Esophagus muscularis mucosa (tissue), 3 donors: ENCODE measurements at regions not wholly inside any gene's neighbourhood (a gene's known extent, or its start where the extent isn't known, plus 50 kb on each side); places are given as distances from the start of the nearest gene placed in this dataset.

Source experiments
- CTCF ChIP-seq, 3 experiments: fragments of 200-600 bp in 2 of 3; fragments of 450-650 bp in 1 of 3; sonication (generic) in 2 of 3; IDR thresholded peaks; one replicate each; pipeline ENCODE4 v1.5.1; 2017 to 2019; ENCODE audit warnings: antibody characterized with exemption in 3 of 3, mild to moderate bottlenecking in 2 of 3, moderate library complexity in 1 of 3
- POLR2A ChIP-seq: fragments of 450-650 bp; IDR thresholded peaks from one replicate; pipeline ENCODE4 v1.6.1; 2017; ENCODE audit warnings: antibody characterized with exemption, moderate library complexity, mild to moderate bottlenecking, low read depth
- POLR2AphosphoS5 ChIP-seq, 2 donors: sonication (generic); formaldehyde crosslinking; IDR thresholded peaks; one replicate each; pipeline ENCODE4 v1.6.1; 2017; ENCODE audit warnings: antibody characterized with exemption in 2 of 2

GRCh38 chr12:66984962-66985361 is 284.2 kb upstream of the CAND1 start:
- TF ChIP-seq CTCF (IDR thresholded peaks at IDR 0.05) (no peak), POLR2A (no peak), POLR2AphosphoS5 (IDR thresholded peaks at IDR 0.05) (no peak)
